HG03432 (cell line): ENCODE measurements at regions not wholly inside any gene's neighbourhood (a gene's known extent, or its start where the extent isn't known, plus 50 kb on each side); places are given as distances from the start of the nearest gene placed in this dataset.
"Not testable (repeated sequence)": the region's sequence is repeated elsewhere in the genome, so short reads cannot be mapped to it uniquely, and the experiment has no call there.

Experiments used
- ATAC-seq: cut with Tn5 transposase; IDR thresholded peaks from one replicate; pipeline ENCODE4 v1.9.1; 2021; ENCODE audit warnings: mild to moderate bottlenecking, moderate library complexity; ENCODE audit not compliant: unreplicated experiment

GRCh38 chr10:64528294-64529002, 1007.2 kb downstream of the REEP3 start:
- ATAC-seq: no peak

GRCh38 chr10:64529003-64529350, 1007.8 kb downstream of the REEP3 start:
- no peak for ATAC-seq

GRCh38 chr10:64534616-64535015, 1013.4 kb downstream of the REEP3 start:
- ATAC-seq: no peak

GRCh38 chr10:64535131-64535867, 1014.1 kb downstream of the REEP3 start:
- ATAC-seq: no peak

- no peak for ATAC-seq
These were observed 1015.9 kb downstream of the REEP3 start for GRCh38 chr10:64537112-64537511.

- no peak for ATAC-seq
These were observed 1016.7 kb downstream of the REEP3 start for GRCh38 chr10:64537928-64538327.

GRCh38 chr10:64546073-64546472, 1024.9 kb downstream of the REEP3 start:
- no peak for ATAC-seq

- no peak for ATAC-seq
These were observed 1026.0 kb downstream of the REEP3 start for GRCh38 chr10:64547168-64547567.

- ATAC-seq: no peak
These were observed 1034.5 kb downstream of the REEP3 start for GRCh38 chr10:64555666-64556065.

GRCh38 chr10:64558094-64558835, 1037.1 kb downstream of the REEP3 start:
- ATAC-seq: no peak

- peak; percentile 54 for ATAC-seq
These were observed 1049.9 kb downstream of the REEP3 start for GRCh38 chr10:64571056-64571455.

GRCh38 chr10:64573623-64574325, 1052.6 kb downstream of the REEP3 start:
- no peak for ATAC-seq

GRCh38 chr10:64574371-64574770, 1053.2 kb downstream of the REEP3 start:
- ATAC-seq: no peak

- no peak for ATAC-seq
These were observed 1055.3 kb downstream of the REEP3 start for GRCh38 chr10:64576497-64576896.

GRCh38 chr10:64578757-64579156, 1057.6 kb downstream of the REEP3 start:
- ATAC-seq: not testable (repeated sequence)

- ATAC-seq: no peak
These were observed 1065.8 kb downstream of the REEP3 start for GRCh38 chr10:64586934-64587503.

GRCh38 chr10:64594072-64594471, 1072.9 kb downstream of the REEP3 start:
- ATAC-seq: no peak

GRCh38 chr10:64598600-64598999, 1077.4 kb downstream of the REEP3 start:
- no peak for ATAC-seq

- no peak for ATAC-seq
These were observed 1080.1 kb downstream of the REEP3 start for GRCh38 chr10:64601298-64601697.

GRCh38 chr10:64617085-64617484, 1095.9 kb downstream of the REEP3 start:
- no peak for ATAC-seq

GRCh38 chr10:64619102-64619501, 1097.9 kb downstream of the REEP3 start:
- ATAC-seq: no peak
